ENCODE measurements at regions not wholly inside any gene's neighbourhood (a gene's known extent, or its start where the extent isn't known, plus 50 kb on each side); places are given as distances from the start of the nearest gene placed in this dataset.

DNA sequence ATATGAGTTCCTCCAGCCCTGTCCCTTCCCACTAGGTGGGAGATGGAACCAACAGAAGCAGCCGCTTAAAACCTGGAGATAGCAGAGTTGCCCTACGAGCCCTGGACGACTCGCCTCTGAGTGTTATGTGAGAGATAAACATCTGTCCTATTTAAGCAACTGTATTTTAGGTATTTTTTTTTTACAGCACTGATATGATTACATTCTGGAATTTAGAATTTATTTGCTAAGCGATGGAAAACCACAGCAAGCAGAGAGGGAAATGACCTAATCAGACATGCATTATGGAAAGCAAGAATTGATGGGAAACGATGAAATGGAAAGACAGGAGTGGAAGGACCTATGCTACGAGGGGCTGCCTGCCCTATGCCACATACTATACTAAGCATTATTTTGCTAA is 379.0 kb upstream of the IL12A start:
- no peaks in the 10 kb centered on the region for H3K9me3 ChIP-seq (ENCODE audit: insufficient read depth, low read length)
- TF ChIP-seq, protein P1, sequence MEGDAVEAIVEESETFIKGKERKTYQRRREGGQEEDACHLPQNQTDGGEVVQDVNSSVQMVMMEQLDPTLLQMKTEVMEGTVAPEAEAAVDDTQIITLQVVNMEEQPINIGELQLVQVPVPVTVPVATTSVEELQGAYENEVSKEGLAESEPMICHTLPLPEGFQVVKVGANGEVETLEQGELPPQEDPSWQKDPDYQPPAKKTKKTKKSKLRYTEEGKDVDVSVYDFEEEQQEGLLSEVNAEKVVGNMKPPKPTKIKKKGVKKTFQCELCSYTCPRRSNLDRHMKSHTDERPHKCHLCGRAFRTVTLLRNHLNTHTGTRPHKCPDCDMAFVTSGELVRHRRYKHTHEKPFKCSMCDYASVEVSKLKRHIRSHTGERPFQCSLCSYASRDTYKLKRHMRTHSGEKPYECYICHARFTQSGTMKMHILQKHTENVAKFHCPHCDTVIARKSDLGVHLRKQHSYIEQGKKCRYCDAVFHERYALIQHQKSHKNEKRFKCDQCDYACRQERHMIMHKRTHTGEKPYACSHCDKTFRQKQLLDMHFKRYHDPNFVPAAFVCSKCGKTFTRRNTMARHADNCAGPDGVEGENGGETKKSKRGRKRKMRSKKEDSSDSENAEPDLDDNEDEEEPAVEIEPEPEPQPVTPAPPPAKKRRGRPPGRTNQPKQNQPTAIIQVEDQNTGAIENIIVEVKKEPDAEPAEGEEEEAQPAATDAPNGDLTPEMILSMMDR (IDR thresholded peaks at IDR 0.05; ENCODE audit: insufficient read depth, low read length, poor library complexity, severe bottlenecking) = no peak
- no peak for TF ChIP-seq EZH2phosphoT487 (conservative IDR thresholded peaks at IDR 0.05; ENCODE audit: low read length)
- H3K9me2 ChIP-seq (replicated peaks; ENCODE audit: insufficient read depth, low read length) = no peaks in the 10 kb centered on the region
- H4K20me1 ChIP-seq (ENCODE audit: low read depth, low read length) = no peaks in the 10 kb centered on the region
- no peak overlapping the region for H3K4me3 ChIP-seq (ENCODE audit: insufficient read depth, low read length, poor library complexity, severe bottlenecking)
- H3F3A ChIP-seq (ENCODE audit: insufficient read depth) = no peaks in the 10 kb centered on the region
- H3K27me3 ChIP-seq (ENCODE audit: low read length) = 0 out of 2 replicates have a peak, but pooled peaks cover 4% of the 10 kb centered on the region
- no peak overlapping the region for H2AFZ ChIP-seq (ENCODE audit: low read depth, low read length, severe bottlenecking)
- H3K27ac ChIP-seq (ENCODE audit: low read depth, low read length) = no peak overlapping the region
- H3K4me2 ChIP-seq (ENCODE audit: low read depth, low read length, poor library complexity, severe bottlenecking) = no peak overlapping the region
- H3K36me3 ChIP-seq (ENCODE audit: low read length) = no peaks in the 10 kb centered on the region
- no peak overlapping the region for H3K9ac ChIP-seq (ENCODE audit: low read length)
- H3K79me2 ChIP-seq (ENCODE audit: insufficient read depth, low read length) = no peaks in the 10 kb centered on the region

DNA sequence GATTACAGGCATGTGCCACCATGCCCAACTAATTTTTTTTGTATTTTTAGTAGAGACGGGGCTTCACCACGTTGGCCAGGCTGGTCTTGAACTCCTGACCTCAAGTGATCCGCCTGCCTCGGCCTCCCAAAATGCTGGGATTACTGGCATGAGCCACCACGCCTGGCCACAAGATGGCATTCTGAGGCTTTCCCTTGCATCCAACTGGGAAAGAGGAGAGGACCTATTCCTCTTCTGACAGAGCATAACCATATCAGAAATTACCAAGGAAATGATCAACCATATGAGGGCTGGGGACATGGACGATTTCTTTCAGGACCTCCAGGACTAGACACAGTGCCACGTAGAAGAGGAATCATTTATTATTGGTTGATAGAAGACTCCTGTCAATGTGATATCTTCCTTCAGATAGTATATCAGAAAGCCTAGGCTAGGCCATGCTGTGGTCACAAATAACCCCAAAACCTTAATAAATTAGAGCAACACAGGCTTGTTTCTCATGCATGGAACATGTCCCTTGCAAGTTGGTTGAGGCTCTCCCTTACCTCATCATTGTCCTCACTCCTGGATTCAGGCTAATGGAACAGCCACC is 372.3 kb upstream of the IL12A start:
- Histone ChIP-seq H4K20me1 (ENCODE audit: low read depth, low read length) (no peaks in the 10 kb centered on the region), H3K79me2 (ENCODE audit: insufficient read depth, low read length) (no peaks in the 10 kb centered on the region), H3K27me3 (ENCODE audit: low read length) (no peaks in the 10 kb centered on the region), H3K36me3 (ENCODE audit: low read length) (no peaks in the 10 kb centered on the region), H3K9ac (ENCODE audit: low read length) (no peak overlapping the region), H3K4me3 (ENCODE audit: insufficient read depth, low read length, poor library complexity, severe bottlenecking) (no peak overlapping the region), H3K9me2 (replicated peaks; ENCODE audit: insufficient read depth, low read length) (no peaks in the 10 kb centered on the region), H3F3A (ENCODE audit: insufficient read depth) (no peaks in the 10 kb centered on the region), H3K4me2 (ENCODE audit: low read depth, low read length, poor library complexity, severe bottlenecking) (no peak overlapping the region), H2AFZ (ENCODE audit: low read depth, low read length, severe bottlenecking) (no peak overlapping the region), H3K9me3 (ENCODE audit: insufficient read depth, low read length) (no peaks in the 10 kb centered on the region), H3K27ac (ENCODE audit: low read depth, low read length) (no peak overlapping the region)
- TF ChIP-seq EZH2phosphoT487 (conservative IDR thresholded peaks at IDR 0.05; ENCODE audit: low read length) = no peak
- TF ChIP-seq, protein P1 (IDR thresholded peaks at IDR 0.05; ENCODE audit: insufficient read depth, low read length, poor library complexity, severe bottlenecking) = no peak

DNA sequence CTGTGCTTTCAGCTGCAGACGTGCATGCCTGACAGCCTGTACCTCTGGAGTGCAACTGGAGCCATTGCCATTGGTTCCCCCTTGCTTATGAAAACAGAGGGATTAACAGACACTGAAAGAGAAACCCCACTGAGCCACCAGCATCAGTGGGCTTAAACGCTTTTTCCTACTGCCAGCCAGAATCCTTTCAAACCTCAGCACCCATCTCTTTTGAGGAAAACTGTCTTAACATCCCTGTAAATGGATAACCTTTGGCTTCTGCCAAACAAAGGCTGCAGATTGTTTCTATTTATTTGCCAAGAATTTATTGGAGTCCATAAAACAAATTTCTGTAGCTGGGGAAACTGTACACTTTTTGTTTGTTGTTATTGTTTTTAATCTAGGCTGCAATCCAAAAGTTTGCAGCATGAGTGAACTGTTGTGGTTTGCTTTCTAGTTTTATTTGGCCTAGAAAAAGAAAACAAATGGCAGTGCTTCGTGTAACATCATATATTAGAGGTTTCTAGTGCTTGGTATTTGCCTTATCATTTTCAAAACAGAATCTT is 369.2 kb upstream of the IL12A start:
- no peak overlapping the region for H3K4me2 ChIP-seq (ENCODE audit: low read depth, low read length, poor library complexity, severe bottlenecking)
- no peak overlapping the region for H3K4me3 ChIP-seq (ENCODE audit: insufficient read depth, low read length, poor library complexity, severe bottlenecking)
- no peaks in the 10 kb centered on the region for H3F3A ChIP-seq (ENCODE audit: insufficient read depth)
- no peaks in the 10 kb centered on the region for H3K9me2 ChIP-seq (replicated peaks; ENCODE audit: insufficient read depth, low read length)
- no peak overlapping the region for H2AFZ ChIP-seq (ENCODE audit: low read depth, low read length, severe bottlenecking)
- no peaks in the 10 kb centered on the region for H3K79me2 ChIP-seq (ENCODE audit: insufficient read depth, low read length)
- TF ChIP-seq, protein P1 (IDR thresholded peaks at IDR 0.05; ENCODE audit: insufficient read depth, low read length, poor library complexity, severe bottlenecking) = no peak
- no peak for TF ChIP-seq EZH2phosphoT487 (conservative IDR thresholded peaks at IDR 0.05; ENCODE audit: low read length)
- no peak overlapping the region for H3K9ac ChIP-seq (ENCODE audit: low read length)
- H3K27ac ChIP-seq (ENCODE audit: low read depth, low read length) = no peak overlapping the region
- no peaks in the 10 kb centered on the region for H3K36me3 ChIP-seq (ENCODE audit: low read length)
- no peaks in the 10 kb centered on the region for H4K20me1 ChIP-seq (ENCODE audit: low read depth, low read length)
- no peaks in the 10 kb centered on the region for H3K9me3 ChIP-seq (ENCODE audit: insufficient read depth, low read length)
- H3K27me3 ChIP-seq (ENCODE audit: low read length) = no peaks in the 10 kb centered on the region

Measured in SU-DHL-6 (cell line).